ENCODE measurements at regions not wholly inside any gene's neighbourhood (a gene's known extent, or its start where the extent isn't known, plus 50 kb on each side); places are given as distances from the start of the nearest gene placed in this dataset.

GRCh38 chr6:4322134-4322845, 186.9 kb upstream of the ECI2 start:
- Mint-ChIP-seq H3K4me3 (no peak overlapping the region), H3K36me3 (ENCODE audit: low read depth) (no peaks in the 10 kb centered on the region), H3K4me1 (ENCODE audit: low read depth) (peaks cover 44% of the 10 kb centered on the region), H3K27ac (no peak overlapping the region), H3K27me3 (peaks cover 3% of the 10 kb centered on the region), H3K9me3 (no peaks in the 10 kb centered on the region)
- intact Hi-C loops (cut with micrococcal nuclease): no loop called here

GRCh38 chr6:4320860-4321259, 185.5 kb upstream of the ECI2 start:
- Mint-ChIP-seq H3K9me3 (no peaks in the 10 kb centered on the region), H3K27ac (no peak overlapping the region), H3K4me1 (ENCODE audit: low read depth) (peaks cover 58% of the 10 kb centered on the region), H3K36me3 (ENCODE audit: low read depth) (no peaks in the 10 kb centered on the region), H3K4me3 (no peak overlapping the region), H3K27me3 (no peaks in the 10 kb centered on the region)
- intact Hi-C loops (cut with micrococcal nuclease): no loop called here

- H3K4me1 Mint-ChIP-seq (ENCODE audit: low read depth): peaks cover 64% of the 10 kb centered on the region
- H3K27me3 Mint-ChIP-seq: no peaks in the 10 kb centered on the region
- H3K27ac Mint-ChIP-seq: no peak overlapping the region
- no peaks in the 10 kb centered on the region for H3K9me3 Mint-ChIP-seq
- no peak overlapping the region for H3K4me3 Mint-ChIP-seq
- intact Hi-C loops (cut with micrococcal nuclease): loop anchor here (10.0 kb wide), 1 partner anchor 455 kb away; the partner anchor contains the start of gene CDYL
- H3K36me3 Mint-ChIP-seq (ENCODE audit: low read depth): no peaks in the 10 kb centered on the region
Observed at GRCh38 chr6:4319981-4320683, 184.8 kb upstream of the ECI2 start.

- Mint-ChIP-seq H3K36me3 (ENCODE audit: low read depth) (no peaks in the 10 kb centered on the region), H3K4me1 (ENCODE audit: low read depth) (peaks cover 60% of the 10 kb centered on the region), H3K9me3 (no peaks in the 10 kb centered on the region), H3K27ac (peak overlapping the region; percentile 92), H3K4me3 (no peak overlapping the region), H3K27me3 (no peaks in the 10 kb centered on the region)
- intact Hi-C loops (cut with micrococcal nuclease): loop anchor here (10.0 kb wide), 1 partner anchor 456 kb away; the partner anchor contains the start of gene CDYL
Observed at GRCh38 chr6:4318321-4318720, 182.9 kb upstream of the ECI2 start.

- Mint-ChIP-seq H3K36me3 (ENCODE audit: low read depth) (no peaks in the 10 kb centered on the region), H3K4me3 (peak overlapping the region; percentile 30), H3K9me3 (peaks cover 13% of the 10 kb centered on the region), H3K27ac (peak overlapping the region; percentile 92), H3K27me3 (no peaks in the 10 kb centered on the region), H3K4me1 (ENCODE audit: low read depth) (peaks cover 50% of the 10 kb centered on the region)
- intact Hi-C loops (cut with micrococcal nuclease): loop anchor here (10.0 kb wide), 1 partner anchor 458 kb away; the partner anchor contains the start of gene CDYL
Observed at GRCh38 chr6:4316867-4317400, 181.6 kb upstream of the ECI2 start.

GRCh38 chr6:4314201-4314707, 178.9 kb upstream of the ECI2 start:
- H3K4me3 Mint-ChIP-seq: no peak overlapping the region
- H3K27ac Mint-ChIP-seq: no peak overlapping the region
- peaks cover 39% of the 10 kb centered on the region for H3K9me3 Mint-ChIP-seq
- H3K27me3 Mint-ChIP-seq: peaks cover 6% of the 10 kb centered on the region
- no peaks in the 10 kb centered on the region for H3K36me3 Mint-ChIP-seq (ENCODE audit: low read depth)
- intact Hi-C loops (cut with micrococcal nuclease): loop anchor here (5.0 to 10.0 kb wide), 3 partner anchors 461 to 718 kb away; partner anchors contain the start of gene CDYL
- peaks cover 37% of the 10 kb centered on the region for H3K4me1 Mint-ChIP-seq (ENCODE audit: low read depth)

GRCh38 chr6:4313044-4313686, 177.8 kb upstream of the ECI2 start:
- Mint-ChIP-seq H3K4me3 (no peak overlapping the region), H3K27me3 (peaks cover 6% of the 10 kb centered on the region), H3K4me1 (ENCODE audit: low read depth) (peaks cover 26% of the 10 kb centered on the region), H3K27ac (no peak overlapping the region), H3K9me3 (peaks cover 39% of the 10 kb centered on the region), H3K36me3 (ENCODE audit: low read depth) (no peaks in the 10 kb centered on the region)
- intact Hi-C loops (cut with micrococcal nuclease): loop anchor here (5.0 to 10.0 kb wide), 3 partner anchors 462 to 719 kb away; partner anchors contain the start of gene CDYL

GRCh38 chr6:4311976-4312860, 176.8 kb upstream of the ECI2 start:
- intact Hi-C loops (cut with micrococcal nuclease): loop anchor here (5.0 to 10.0 kb wide), 3 partner anchors 463 to 720 kb away; partner anchors contain the start of gene CDYL
- H3K4me1 Mint-ChIP-seq (ENCODE audit: low read depth): peaks cover 19% of the 10 kb centered on the region
- no peak overlapping the region for H3K4me3 Mint-ChIP-seq
- H3K27me3 Mint-ChIP-seq: peaks cover 9% of the 10 kb centered on the region
- no peaks in the 10 kb centered on the region for H3K36me3 Mint-ChIP-seq (ENCODE audit: low read depth)
- no peak overlapping the region for H3K27ac Mint-ChIP-seq
- H3K9me3 Mint-ChIP-seq: peaks cover 39% of the 10 kb centered on the region

GRCh38 chr6:4309540-4309939, 174.2 kb upstream of the ECI2 start:
- Mint-ChIP-seq H3K4me1 (ENCODE audit: low read depth) (peaks cover 15% of the 10 kb centered on the region), H3K4me3 (no peak overlapping the region), H3K27ac (no peak overlapping the region), H3K27me3 (peaks cover 9% of the 10 kb centered on the region), H3K36me3 (ENCODE audit: low read depth) (no peaks in the 10 kb centered on the region), H3K9me3 (peaks cover 39% of the 10 kb centered on the region)
- intact Hi-C loops (cut with micrococcal nuclease): loop anchor here (10.0 kb wide), 1 partner anchor 95 kb away; no protein-coding TSS in a partner anchor

GRCh38 chr6:4308364-4308763, 173.0 kb upstream of the ECI2 start:
- H3K27ac Mint-ChIP-seq: no peak overlapping the region
- H3K36me3 Mint-ChIP-seq (ENCODE audit: low read depth): no peaks in the 10 kb centered on the region

GRCh38 chr6:4304927-4305455, 169.6 kb upstream of the ECI2 start:
- Mint-ChIP-seq H3K4me3 (no peak overlapping the region), H3K36me3 (ENCODE audit: low read depth) (no peaks in the 10 kb centered on the region), H3K27ac (peak overlapping the region; percentile 21), H3K27me3 (peaks cover 4% of the 10 kb centered on the region), H3K9me3 (peaks cover 6% of the 10 kb centered on the region), H3K4me1 (ENCODE audit: low read depth) (peaks cover 46% of the 10 kb centered on the region)
- intact Hi-C loops (cut with micrococcal nuclease): loop anchor here (10.0 kb wide), 1 partner anchor 100 kb away; no protein-coding TSS in a partner anchor

More at GRCh38 chr6:4308364-4308763, 173.0 kb upstream of the ECI2 start:
- H3K27me3 Mint-ChIP-seq: peaks cover 9% of the 10 kb centered on the region
- intact Hi-C loops (cut with micrococcal nuclease): loop anchor here (10.0 kb wide), 1 partner anchor 96 kb away; no protein-coding TSS in a partner anchor
- H3K4me1 Mint-ChIP-seq (ENCODE audit: low read depth): peaks cover 26% of the 10 kb centered on the region
- no peak overlapping the region for H3K4me3 Mint-ChIP-seq
- H3K9me3 Mint-ChIP-seq: peaks cover 39% of the 10 kb centered on the region

GRCh38 chr6:4303638-4304037, 168.3 kb upstream of the ECI2 start:
- H3K9me3 Mint-ChIP-seq: no peaks in the 10 kb centered on the region
- no peaks in the 10 kb centered on the region for H3K36me3 Mint-ChIP-seq (ENCODE audit: low read depth)
- peaks cover 55% of the 10 kb centered on the region for H3K4me1 Mint-ChIP-seq (ENCODE audit: low read depth)
- H3K4me3 Mint-ChIP-seq: no peak overlapping the region
- H3K27ac Mint-ChIP-seq: peak overlapping the region; percentile 49
- intact Hi-C loops (cut with micrococcal nuclease): loop anchor here (10.0 kb wide), 1 partner anchor 101 kb away; no protein-coding TSS in a partner anchor
- peaks cover 3% of the 10 kb centered on the region for H3K27me3 Mint-ChIP-seq
